ENCODE measurements at regions not wholly inside any gene's neighbourhood (a gene's known extent, or its start where the extent isn't known, plus 50 kb on each side); places are given as distances from the start of the nearest gene placed in this dataset.

DNA sequence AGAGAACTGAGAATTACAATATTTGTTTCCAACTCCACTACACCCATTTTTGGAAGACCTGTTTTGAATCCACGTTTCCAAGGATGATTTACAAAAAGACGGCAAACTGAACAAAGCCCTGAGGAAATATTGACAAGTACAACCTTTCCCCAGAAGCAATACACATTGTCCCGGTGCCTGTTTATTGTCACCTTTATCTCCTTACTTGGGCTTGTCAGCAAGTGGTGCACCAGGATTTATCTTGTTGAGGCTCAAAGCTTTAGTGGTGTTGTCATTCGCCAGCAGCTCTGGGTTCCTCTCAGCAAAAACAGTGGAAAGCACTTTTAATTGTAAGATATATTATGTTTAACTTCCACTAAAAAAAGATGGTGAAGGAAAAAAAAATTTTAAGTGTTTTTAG is 1191.9 kb upstream of the TENM4 start:
- Mint-ChIP-seq H3K4me3 (ENCODE audit: unreplicated experiment) (no peak overlapping the region), H3K4me1 (ENCODE audit: insufficient read depth, unreplicated experiment) (peaks cover 9% of the 10 kb centered on the region), H3K27ac (ENCODE audit: low read depth, unreplicated experiment) (no peak overlapping the region), H3K36me3 (ENCODE audit: insufficient read depth, unreplicated experiment) (no peaks in the 10 kb centered on the region), H3K27me3 (ENCODE audit: insufficient read depth, unreplicated experiment) (no peaks in the 10 kb centered on the region), H3K9me3 (ENCODE audit: unreplicated experiment) (no peaks in the 10 kb centered on the region)
- BruUV-seq (replicated peaks) = no TSS peak
- no peak for DNase-seq (ENCODE audit: unreplicated experiment)
- ChIA-PET CTCF (no interaction called here), POLR2A (no interaction called here)
- intact Hi-C loops (cut with micrococcal nuclease) = no loop called here
- TF ChIP-seq, protein P1, sequence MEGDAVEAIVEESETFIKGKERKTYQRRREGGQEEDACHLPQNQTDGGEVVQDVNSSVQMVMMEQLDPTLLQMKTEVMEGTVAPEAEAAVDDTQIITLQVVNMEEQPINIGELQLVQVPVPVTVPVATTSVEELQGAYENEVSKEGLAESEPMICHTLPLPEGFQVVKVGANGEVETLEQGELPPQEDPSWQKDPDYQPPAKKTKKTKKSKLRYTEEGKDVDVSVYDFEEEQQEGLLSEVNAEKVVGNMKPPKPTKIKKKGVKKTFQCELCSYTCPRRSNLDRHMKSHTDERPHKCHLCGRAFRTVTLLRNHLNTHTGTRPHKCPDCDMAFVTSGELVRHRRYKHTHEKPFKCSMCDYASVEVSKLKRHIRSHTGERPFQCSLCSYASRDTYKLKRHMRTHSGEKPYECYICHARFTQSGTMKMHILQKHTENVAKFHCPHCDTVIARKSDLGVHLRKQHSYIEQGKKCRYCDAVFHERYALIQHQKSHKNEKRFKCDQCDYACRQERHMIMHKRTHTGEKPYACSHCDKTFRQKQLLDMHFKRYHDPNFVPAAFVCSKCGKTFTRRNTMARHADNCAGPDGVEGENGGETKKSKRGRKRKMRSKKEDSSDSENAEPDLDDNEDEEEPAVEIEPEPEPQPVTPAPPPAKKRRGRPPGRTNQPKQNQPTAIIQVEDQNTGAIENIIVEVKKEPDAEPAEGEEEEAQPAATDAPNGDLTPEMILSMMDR (IDR thresholded peaks at IDR 0.05; ENCODE audit: unreplicated experiment) = no peak

DNA sequence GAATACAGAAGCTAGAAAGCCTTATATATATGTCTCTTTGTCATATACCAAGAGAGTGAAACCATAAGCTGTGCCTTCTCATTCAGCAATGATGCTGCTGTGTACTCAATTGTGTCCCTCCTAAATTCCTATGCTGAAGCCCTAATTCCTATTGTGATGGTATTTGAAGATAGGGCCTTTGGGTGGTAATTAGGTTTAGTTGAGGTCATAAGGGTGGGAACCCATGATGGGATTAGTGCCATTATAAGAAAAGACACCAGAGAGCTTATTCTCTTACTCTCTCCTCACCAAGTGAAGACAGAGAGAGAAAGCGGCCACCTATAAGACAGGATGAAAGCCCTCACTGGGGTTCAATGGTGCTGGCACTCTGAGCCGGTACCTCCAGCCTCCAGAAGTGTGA is 1191.3 kb upstream of the TENM4 start:
- H3K4me1 Mint-ChIP-seq (ENCODE audit: insufficient read depth, unreplicated experiment) = peaks cover 7% of the 10 kb centered on the region
- H3K36me3 Mint-ChIP-seq (ENCODE audit: insufficient read depth, unreplicated experiment) = no peaks in the 10 kb centered on the region
- TF ChIP-seq, protein P1 (IDR thresholded peaks at IDR 0.05; ENCODE audit: unreplicated experiment) = no peak
- no peak overlapping the region for H3K4me3 Mint-ChIP-seq (ENCODE audit: unreplicated experiment)
- no peaks in the 10 kb centered on the region for H3K9me3 Mint-ChIP-seq (ENCODE audit: unreplicated experiment)
- no peaks in the 10 kb centered on the region for H3K27me3 Mint-ChIP-seq (ENCODE audit: insufficient read depth, unreplicated experiment)
- intact Hi-C loops (cut with micrococcal nuclease) = no loop called here
- ChIA-PET POLR2A (interaction anchor here (0.7 kb wide), 1 partner anchor 1285 kb away, joined by 3 read pairs; no protein-coding TSS in a partner anchor), CTCF (no interaction called here)
- BruUV-seq (replicated peaks) = no TSS peak
- no peak for DNase-seq (ENCODE audit: unreplicated experiment)
- H3K27ac Mint-ChIP-seq (ENCODE audit: low read depth, unreplicated experiment) = no peak overlapping the region

DNA sequence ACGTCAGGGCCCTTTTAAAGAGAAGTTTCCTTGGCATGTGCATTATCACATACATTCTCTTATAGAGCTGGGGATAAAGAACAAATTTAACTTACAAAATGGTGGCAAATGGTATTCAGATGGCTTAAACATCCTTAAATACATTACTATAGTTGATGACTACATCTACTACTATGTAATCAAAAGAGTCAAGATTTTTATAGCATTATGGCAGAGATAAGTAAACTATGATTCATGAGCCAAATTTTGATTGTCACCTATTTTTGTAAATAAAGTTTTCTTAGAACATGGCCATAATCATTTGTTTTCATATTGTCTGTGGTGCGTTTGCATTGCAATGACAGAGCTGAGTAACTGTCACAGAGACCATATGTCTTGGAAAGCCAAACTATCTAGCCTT is 1188.6 kb upstream of the TENM4 start:
- Mint-ChIP-seq H3K4me1 (ENCODE audit: insufficient read depth, unreplicated experiment) (peaks cover 7% of the 10 kb centered on the region), H3K27ac (ENCODE audit: low read depth, unreplicated experiment) (no peak overlapping the region), H3K36me3 (ENCODE audit: insufficient read depth, unreplicated experiment) (no peaks in the 10 kb centered on the region), H3K9me3 (ENCODE audit: unreplicated experiment) (no peaks in the 10 kb centered on the region), H3K27me3 (ENCODE audit: insufficient read depth, unreplicated experiment) (no peaks in the 10 kb centered on the region), H3K4me3 (ENCODE audit: unreplicated experiment) (no peak overlapping the region)
- intact Hi-C loops (cut with micrococcal nuclease) = no loop called here
- no peak for DNase-seq (ENCODE audit: unreplicated experiment)
- no TSS peak for BruUV-seq (replicated peaks)
- CTCF ChIA-PET = no interaction called here
- POLR2A ChIA-PET = no interaction called here
- TF ChIP-seq, protein P1 (IDR thresholded peaks at IDR 0.05; ENCODE audit: unreplicated experiment) = no peak

DNA sequence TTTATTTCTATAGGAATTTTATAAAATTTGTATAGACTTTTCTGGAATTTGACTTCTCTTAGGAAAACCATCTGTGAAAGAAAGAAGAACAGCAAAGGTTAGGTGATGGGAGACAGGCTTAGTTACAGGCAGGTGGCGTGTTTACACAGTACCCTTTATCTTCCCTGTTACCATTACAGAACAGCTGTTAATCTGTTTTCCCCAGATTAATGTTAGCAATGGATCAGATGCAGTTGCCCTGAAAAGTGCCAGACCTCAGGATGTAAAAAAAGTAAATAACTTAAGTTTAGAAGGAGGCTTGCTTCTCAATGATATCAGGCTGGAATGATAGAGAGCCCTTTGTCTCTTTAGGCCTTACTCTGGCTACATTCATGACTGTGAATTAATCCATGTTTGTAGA is 1186.5 kb upstream of the TENM4 start:
- Mint-ChIP-seq H3K27ac (ENCODE audit: low read depth, unreplicated experiment) (no peak overlapping the region), H3K27me3 (ENCODE audit: insufficient read depth, unreplicated experiment) (no peaks in the 10 kb centered on the region), H3K36me3 (ENCODE audit: insufficient read depth, unreplicated experiment) (no peaks in the 10 kb centered on the region), H3K4me3 (ENCODE audit: unreplicated experiment) (no peak overlapping the region), H3K4me1 (ENCODE audit: insufficient read depth, unreplicated experiment) (no peaks in the 10 kb centered on the region), H3K9me3 (ENCODE audit: unreplicated experiment) (no peaks in the 10 kb centered on the region)
- intact Hi-C loops (cut with micrococcal nuclease) = no loop called here
- no peak for DNase-seq (ENCODE audit: unreplicated experiment)
- TF ChIP-seq, protein P1 (IDR thresholded peaks at IDR 0.05; ENCODE audit: unreplicated experiment) = no peak
- POLR2A ChIA-PET = interaction anchor here (0.7 kb wide), 1 partner anchor 193 kb away, joined by 3 read pairs; no protein-coding TSS in a partner anchor
- no TSS peak for BruUV-seq (replicated peaks)
- CTCF ChIA-PET = no interaction called here

Data from MCF 10A (cell line).